Stimulated activated CD8-positive, alpha-beta memory T cell treated with anti-CD3 and anti-CD28 coated beads, Interleukin-4, amount 100 ng/mL, for 1 hour (primary cell): ENCODE measurements at regions not wholly inside any gene's neighbourhood (a gene's known extent, or its start where the extent isn't known, plus 50 kb on each side); places are given as distances from the start of the nearest gene placed in this dataset.
"Not testable (repeated sequence)": the region's sequence is repeated elsewhere in the genome, so short reads cannot be mapped to it uniquely, and the experiment has no call there.

Experiments used
- DNase-seq, 2 donors: peaks; one replicate each; pipeline ENCODE4 v3.0.0-alpha.2; 2020; ENCODE audit warnings: low read depth in 2 of 2, low spot score in 1 of 2

DNA sequence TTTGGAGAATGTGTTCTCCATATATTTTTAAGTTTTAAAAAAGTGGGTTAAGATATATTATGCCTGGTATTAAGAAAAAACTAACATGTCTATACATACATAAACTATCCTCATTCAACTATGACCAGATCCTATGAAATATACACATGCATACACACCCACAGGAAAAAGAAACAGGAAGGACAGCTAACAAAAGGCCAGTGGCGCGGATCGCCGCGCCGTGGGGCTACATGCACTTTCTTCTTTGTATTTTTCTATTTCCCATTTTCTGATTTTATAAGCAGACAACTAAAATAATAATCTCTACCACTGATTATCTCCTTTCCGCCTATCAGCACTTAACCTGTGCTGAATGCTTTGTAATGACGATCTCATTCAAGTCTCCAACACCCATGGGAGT lies 160.1 kb downstream of the OR4M2 start:
- no peak for DNase-seq

DNA sequence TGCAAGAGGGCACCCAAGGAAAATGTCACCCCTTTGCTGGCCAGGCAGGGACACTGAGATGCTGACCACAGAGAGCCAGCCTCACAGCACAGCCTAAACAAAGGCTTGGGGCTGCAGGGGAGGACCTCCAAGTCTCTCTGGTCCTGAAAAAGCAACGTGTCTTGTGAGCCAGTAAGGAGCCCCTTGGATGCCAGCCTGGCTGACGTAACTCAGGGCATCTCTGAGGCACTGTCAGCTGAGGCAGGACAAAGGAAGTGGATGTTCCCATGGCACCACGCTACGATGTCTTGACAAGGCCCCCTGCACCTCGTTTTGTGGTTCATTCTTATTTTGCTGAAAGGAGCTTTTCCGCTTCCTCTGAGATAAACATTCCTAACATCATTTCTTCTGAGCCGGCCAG lies 160.7 kb downstream of the OR4M2 start:
- no peak for DNase-seq

DNA sequence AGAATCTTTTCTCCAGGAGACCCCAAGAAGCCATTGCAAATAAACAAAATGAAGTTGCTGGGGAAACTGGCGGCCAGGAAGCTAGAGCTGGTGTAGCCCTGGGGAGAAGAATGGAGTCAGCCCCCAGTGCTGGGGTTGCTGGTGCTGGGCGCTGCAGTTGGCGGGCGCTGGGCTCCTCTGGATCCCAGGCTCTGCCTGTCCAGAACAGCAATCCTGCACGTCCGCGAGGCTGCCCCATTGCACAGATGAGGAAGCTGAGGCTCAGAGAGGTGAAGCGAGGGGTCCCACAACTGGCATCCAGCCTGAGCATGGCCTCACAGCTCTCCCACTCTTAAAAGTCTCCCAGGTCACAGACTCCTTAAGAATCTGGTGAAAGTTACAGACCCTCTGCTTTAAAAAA lies 161.1 kb downstream of the OR4M2 start:
- DNase-seq = no peak

DNA sequence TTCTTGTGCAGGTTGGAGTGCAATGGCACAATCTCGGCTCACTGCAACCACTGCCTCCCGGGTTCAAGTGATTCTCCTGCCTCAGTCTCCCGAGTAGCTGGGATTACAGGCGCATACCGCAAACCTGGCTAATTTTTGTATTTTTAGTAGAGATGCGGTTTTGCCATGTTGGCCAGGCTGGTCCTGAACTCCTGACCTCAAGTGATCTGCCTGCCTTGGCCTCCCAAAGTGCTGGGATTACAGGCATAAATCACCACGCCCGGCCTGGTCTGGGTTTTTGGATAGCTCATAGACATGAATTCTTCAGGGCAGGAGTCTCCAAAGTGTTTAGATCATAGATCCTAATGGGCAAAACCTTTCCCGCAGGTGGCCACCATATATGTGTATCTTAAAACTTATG lies 162.0 kb downstream of the OR4M2 start:
- DNase-seq = not testable (repeated sequence)

DNA sequence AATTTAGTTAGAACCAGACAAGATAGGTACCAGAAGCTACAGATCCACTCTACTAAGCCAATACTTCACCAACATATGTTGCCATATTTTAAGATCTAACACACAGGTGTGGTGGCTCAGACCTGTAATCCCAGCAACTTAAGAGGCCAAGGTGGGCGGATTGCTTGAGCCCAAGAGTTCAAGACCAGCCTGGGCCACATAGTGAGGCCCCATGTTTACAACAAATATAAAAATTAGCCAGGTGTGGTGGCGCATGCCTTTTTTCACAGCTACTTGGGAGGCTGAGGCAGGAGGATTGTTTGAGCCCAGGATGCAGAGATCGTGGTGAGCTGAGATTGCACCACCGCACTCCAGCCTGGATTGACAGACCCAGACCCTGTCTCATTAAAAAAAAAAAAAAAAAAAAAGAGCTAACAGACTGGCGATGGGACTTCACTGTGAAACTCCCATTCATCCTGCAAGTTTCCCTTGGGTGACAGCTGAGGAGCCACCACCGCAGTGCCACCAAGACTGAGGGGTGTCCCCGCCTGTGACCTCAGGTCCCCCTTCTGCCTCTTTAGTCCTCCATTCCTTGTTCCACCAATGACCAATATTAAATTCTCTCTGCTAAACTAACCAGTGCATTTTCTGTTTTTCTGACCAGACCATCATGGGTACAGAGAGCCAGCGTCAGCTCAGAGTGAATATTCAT lies 163.3 kb downstream of the OR4M2 start:
- no peak for DNase-seq

DNA sequence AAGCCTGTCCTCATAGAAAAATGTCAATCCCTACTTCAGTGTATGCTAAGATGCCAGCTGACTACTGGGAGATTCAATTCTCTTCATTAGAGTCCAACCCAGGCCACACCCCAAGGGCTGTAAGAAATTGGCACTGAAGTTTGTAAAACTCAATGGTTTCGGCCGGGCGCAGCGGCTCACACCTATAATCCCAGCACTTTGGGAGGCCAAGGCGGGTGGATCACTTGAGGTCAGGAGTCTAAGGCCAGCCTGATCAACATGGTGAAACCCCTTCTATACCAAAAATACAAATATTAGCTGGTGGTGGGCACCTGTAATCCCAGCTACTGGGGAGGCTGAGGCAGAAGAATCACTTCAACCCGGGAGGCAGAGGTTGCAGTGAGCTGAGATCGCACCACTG lies 169.2 kb downstream of the OR4M2 start:
- DNase-seq = not testable (repeated sequence)

DNA sequence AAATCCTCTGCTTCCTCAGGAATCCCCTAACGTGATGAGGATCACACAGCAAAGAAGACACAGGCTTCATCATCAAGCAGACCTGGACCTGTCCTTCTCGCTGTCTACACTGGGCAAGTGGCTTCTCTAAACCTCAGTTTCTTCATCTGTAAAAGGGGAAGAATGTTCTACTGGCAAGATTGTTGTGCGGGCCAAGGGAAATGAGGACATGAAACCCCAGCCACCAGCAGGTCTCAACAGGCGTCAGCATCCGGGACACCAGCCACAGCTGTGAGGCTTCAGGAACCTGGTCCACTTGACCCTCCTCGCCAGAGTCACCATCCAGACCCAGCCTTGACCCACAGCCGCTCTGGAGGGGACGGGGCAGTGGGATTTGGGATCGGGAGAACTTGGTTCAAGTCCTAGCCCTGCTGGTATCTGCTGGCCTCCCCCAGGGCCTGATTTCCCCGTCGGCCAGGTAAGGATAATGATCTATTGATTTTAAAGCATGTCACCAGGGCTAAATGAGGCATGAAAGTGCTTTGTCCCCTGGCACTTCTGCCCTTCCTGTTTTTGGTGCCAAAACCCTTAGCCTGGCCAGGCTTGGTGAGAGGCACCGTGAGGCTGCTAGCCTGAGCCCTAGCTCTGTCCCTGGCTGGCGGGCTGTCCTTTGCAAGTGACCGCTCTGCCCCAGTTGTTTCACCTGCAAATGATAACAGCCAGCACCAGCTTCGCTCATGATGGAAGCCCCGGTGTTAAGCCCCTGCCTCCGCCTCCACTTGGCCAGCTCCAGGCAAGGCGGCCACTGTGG lies 170.4 kb downstream of the OR4M2 start:
- not testable (repeated sequence) for DNase-seq

DNA sequence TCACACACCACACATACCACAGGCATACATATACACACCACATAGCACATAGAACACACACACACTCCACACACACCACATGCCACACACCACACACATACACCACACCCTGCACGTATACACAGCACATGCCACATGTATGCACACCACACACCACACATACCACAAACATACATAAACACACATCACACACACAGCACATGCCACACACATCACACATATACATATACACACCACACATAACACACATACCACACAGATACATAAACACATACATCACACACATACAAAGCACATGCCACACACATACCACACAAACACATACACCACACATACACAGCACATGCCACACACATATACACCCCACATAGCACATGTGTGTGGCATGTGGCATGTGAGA lies 171.1 kb downstream of the OR4M2 start:
- no peak for DNase-seq

DNA sequence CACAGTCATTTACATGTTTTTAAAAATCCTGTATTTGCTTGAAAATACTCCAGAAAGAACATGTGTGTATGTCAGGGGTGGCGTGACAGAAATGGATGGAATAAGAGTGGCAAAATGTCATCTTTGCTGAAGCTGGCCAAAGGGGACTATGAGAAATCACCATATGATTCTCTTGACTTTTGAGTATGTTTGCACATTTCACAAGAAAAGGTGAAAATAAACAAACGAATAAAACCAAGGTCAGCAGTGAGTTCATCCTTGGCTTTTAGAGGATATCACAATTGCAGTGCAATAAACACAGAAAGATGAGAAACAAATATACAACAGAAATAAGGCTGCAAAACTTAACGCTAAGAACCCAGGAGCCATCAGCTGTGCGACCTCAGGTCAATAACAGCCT lies 171.7 kb downstream of the OR4M2 start:
- not testable (repeated sequence) for DNase-seq

DNA sequence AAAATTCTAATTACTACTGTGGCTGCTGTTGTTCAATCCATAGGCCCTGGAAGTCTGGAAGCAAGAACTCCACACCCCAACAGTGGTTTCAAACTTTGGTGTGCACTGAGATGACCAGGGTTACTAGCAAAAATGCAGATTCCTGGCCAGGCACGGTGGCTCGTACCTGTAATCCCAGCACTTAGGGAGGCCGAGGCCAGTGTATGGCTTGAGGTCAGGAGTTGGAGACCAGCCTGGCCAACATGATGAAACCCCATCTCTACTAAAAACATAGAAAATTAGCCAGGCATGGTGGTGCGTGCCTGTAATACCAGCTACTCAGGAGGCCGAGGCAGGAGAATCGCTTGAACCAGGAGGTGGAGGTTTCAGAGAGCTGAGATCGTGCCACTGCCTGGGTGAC lies 172.2 kb downstream of the OR4M2 start:
- not testable (repeated sequence) for DNase-seq

DNA sequence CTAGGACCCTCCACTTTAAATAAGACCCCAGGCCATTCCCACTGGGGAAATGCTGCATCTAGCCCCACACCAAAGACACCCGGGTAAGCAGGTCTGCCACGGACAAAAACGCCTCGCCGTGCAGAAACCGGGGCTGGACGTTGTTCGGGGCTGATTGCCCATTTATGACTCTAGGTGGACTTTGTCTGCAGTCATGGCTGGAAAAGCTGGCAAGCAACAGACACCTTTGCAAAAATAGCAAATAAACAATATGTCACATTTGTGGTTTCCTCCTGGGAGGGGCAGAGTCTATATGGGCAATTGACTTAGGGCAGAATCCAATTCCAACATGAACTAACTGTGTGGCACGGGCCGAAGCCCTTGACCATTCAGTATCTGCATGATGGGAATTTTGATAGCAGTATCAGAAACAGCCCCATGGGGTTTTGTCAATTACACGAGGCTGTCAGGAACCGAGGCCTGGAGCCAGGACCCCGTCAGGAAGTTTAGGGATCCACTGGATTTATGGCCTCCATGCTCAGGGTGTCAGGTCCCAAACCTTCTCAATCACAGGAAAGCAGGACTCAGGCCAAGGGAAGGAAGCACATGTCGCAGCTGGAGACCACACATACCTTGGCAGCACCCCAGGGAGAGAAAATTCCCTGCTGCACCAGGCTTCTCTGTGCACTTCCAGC lies 172.8 kb downstream of the OR4M2 start:
- DNase-seq = not testable (repeated sequence)

DNA sequence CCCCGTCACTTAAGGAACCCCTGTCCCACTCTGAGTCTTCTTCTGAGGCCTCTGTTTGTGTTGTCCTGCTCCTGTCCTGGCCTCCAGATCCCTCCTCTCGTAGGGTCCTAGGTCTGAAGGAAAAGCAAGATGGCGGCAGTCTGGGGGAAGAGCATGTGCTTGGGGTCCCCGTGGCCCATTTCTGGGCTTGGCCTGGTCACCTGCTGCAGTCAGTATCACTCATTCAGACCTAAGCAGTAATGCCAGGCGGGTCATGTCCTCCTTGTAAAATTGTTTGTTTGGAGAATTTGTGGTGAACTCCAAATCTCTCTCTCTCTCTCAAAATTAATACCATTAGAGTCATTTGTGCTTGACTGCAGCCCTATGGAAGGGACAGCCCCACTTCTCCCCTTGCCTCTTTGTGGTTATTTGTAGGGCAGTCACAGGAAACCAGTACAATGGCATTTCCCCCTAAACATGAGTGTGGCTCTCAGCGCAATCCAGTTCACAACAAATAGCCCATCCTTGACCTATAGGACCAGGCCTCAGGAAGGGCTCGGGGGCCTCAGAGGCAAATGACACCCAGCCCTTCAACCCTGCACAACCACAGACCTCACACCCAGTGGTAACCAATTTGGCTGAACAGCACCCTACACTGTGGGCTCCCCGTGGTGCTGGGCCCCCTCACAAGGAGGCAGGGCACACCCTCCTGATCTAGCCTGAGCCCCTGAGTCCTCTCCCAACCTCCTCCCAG lies 173.5 kb downstream of the OR4M2 start:
- peak in 1 of 2 donors; percentile 25 for DNase-seq

DNA sequence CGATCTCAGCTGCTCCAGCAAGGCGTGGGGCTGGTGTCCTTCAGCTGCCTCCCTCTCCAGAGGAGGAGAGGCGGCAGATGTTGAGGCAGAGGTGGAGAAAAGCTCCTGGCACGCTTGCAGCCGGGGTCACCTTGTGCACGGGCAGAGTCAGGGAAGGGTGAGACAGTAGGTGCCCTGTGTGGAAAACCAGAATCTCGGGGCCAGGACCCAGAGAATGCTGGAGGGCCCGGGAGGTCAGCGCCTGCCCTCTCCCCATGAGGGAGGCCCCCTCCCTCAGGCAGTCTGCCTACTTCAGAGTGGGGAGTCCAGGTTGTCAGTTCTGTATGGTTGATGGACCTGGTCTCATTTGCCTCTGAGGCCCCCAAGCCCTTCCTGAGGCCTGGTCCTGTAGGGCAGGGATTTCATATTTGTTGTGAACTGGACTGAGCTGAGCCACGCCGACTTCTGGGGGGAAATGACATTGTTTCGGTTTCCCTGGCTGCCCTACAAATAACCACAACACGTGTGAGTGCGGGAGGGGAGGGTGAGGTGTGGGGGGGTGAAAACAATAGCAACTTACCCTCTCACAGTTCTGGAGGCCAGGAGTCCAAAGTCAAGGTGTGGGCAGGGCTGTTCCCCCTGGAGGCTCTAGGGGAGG lies 174.2 kb downstream of the OR4M2 start:
- not testable (repeated sequence) for DNase-seq

DNA sequence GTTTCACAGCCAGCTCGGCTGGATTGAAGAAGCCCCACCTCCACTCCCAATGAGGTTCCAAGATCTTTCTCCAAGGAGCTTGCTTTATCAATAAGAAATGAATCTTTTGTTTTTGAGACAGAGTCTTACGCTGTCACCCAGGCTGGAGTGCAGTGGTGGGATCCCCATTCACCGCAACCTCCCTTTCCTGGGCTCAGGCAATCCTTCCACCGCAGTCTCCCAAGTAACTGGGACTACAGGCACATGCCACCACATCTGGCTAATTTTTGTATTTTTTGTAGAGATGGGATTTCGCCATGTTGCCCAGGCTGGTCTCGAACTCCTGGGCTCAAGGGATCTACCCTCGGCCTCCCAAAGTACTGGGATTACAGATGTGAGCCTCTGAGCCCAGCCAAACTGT lies 175.3 kb downstream of the OR4M2 start:
- not testable (repeated sequence) for DNase-seq

DNA sequence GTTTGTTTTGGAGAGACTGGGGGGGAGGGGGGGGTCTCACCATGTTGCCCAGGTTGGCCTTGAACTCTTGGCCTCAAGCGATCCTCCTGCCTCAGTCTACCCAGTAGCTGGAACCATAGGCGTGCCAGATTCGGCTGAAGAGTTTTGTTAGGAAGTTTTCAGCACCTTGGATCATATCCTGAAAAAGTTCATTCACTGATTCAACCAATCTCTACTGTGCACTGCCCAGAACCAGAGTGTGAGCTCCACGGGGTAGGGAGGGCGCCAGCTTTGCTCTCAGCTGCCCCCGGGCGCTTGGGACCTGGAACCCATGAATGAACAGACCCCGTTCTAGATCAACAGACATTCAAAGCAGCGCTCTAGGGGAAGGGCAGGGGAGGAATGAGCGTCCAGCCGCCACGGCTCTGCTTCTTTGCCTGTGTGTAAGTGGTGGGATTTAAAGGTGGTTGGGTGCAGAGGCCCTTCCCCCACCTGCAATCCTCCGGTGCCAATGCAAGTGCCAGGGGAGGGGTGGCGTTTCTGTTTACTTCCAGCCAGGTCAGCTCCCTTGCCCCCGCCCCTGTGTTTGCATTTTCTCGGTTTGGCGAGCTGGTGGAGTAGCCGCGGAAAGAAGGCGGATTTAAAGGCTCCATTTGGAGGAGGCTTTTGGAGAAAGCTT lies 176.2 kb downstream of the OR4M2 start:
- DNase-seq = not testable (repeated sequence)

DNA sequence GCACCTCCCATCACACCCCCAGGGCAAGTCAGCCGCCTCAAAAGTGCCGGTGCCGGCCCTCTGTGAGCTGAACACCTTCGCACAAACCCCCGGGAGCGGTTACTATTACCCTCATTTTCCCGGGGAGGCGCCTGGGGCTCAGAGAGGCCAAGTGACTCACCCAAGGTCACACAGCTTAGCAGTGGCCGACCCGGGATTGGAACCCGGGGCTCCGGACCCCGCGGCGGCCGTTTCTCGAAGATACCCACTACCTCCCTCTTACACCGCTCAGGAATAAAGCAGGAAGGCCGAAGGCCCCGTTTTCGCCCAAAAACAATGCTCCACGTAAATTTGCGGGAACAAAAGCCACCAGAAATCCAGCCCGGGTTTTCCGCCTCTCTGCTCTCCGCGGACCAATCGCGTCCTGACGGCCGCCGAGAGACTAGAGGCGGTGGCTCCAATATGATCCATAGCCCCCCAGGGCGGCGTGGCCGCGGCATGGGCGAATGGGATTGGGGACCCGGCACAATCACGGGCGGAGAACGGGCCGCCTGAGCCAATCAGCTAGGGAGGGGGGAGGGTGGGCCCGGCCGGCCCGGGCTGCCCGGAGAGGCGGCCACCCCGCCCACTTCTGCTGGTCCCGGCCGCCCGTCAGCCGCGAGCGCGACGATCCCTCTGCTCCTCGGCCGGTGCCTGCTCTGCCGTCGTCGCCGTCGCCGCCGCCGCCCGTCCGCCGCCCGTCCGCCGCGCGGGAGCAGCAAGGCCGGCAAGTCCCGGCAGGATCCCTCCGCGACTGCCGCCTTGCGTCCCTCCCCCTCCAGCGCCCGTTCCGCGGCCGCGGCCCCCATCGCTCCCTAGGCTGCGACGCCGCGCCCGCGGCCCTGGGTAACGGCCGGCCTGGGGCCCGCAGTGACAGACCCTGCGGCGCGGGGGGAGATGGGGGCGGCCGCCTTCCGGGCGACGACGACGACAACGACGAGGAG lies 177.0 kb downstream of the OR4M2 start:
- DNase-seq = no peak

DNA sequence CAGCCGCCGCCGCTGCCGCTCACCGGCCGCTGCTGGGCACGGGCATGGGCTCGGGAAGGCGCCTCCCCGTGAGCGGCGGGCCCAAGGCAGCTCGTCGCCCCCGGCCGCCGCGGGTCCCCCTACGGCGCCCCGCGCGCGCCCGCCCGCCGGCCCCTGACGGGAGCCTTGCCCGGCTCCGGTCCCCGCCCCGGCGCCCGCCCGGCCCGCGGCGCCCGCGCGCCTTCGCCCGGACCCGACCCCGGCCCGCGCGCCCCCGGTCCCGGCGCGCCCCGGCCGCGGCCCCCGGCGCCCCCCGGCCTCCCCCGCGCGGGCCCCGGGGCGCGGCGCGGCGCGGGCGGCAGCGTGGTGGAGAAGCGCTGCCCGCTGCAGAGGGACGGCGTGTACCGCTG lies 177.7 kb downstream of the OR4M2 start:
- no peak for DNase-seq

DNA sequence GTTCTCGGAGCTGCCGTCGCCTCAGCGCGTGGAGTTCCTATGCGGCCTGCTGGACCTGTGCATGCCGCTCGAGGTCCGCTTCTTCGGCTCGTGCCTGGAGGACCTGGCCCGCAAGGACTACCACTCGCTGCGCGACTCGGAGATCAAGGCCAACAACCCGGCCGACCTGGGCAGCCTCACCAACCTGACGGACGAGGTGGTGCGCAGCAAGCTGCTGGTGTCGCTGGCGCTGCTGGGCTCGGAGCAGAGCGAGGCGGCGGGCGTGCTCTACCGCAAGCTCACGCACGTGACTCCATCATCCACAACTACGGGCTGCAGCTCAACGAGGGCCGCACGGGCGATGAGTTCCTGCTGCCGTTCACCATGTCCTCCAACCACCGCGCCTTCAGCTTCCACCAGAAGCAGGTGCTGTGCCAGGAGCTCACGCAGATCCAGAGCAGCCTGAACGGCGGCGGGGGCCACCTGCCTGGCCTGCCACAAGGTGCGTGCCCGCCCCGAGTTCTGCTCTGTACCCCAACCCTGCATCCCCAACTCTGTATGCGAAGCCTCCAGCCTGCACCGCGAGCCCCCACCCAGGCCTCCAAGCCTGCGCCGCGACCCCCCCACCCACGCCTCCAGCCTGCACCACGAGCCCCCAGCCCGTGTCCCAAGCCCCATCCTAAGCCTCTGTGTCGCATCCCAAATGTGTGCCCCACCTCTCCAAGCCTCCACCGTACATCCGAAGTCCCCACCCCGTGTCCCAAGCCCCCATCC lies 178.2 kb downstream of the OR4M2 start:
- no peak for DNase-seq
